ENCODE measurements at regions not wholly inside any gene's neighbourhood (a gene's known extent, or its start where the extent isn't known, plus 50 kb on each side); places are given as distances from the start of the nearest gene placed in this dataset.

DNA sequence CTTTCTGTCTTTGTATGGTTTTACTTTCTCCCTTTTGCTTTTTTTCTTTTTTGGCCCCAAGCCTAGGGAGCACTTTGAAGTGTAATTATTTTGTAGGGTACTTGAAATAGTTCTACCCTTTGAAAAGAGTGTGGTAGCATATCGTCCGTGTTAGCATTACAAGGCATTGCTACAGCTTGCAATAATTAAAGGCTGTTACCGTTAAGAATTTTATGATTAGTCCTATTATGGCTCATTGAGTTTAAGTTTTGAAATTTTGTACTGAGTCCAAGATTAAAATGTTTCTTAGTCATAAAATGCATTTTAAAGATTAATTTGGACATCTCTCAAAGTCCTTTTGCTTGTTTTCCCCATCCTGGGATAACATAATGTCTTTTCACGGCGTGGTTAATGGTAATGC is 490.0 kb upstream of the LRRN3 start:
- ATAC-seq = no peak

DNA sequence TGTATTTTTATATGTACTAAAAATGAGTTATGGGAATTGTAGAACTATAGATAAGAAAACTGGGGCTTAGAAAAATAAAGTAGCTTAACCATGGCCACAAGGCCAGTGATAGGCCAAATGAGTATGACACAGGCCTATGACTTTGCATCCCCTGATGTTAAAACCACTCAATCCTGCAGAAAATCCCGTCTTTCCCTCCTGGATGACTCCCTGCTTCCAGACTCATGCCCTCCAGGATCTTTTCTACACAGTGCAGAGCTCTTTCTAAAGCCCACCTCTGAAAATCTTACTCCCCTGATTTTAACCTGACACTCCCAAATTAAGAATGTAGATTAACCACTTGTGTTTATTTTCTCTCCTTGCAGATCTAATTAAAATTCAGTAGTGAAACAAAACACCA is 489.2 kb upstream of the LRRN3 start:
- ATAC-seq = no peak

DNA sequence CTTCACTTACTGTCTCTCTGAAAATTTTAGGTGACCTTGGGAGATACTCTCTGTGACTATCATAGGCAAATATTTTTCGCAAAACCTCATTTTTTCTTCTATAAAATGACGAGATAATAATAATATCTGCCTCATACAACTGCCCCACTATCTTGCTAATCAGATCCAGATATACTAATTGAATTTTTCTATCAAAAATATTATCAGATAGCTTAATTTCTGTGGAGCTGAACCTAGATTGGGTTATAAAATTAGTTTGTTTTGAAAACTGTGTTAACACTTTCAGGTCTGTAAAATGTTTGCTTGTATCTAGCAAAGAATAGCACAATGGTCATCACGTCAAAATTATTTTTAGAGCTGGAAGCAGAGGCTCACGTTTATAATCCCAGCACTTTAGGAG is 486.7 kb upstream of the LRRN3 start:
- ATAC-seq = no peak

DNA sequence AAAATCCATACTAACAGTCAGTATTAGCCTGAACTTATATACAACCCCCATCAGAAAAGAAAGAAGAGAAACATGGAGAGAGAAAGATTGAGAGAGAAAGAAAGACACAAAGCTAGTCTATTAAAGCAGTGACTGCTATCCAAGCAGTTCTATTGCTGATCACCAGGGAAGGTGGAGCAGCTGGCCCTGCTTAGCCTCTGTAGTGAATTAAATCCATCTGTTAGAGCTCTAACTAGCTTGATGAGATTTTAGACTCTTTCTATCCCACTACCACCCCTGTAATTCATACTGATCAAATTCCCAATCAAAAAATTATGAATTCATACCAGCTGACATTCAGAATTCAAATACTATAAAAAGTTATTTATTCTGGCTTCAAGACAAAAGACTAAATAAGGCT is 486.0 kb upstream of the LRRN3 start:
- no peak for ATAC-seq

DNA sequence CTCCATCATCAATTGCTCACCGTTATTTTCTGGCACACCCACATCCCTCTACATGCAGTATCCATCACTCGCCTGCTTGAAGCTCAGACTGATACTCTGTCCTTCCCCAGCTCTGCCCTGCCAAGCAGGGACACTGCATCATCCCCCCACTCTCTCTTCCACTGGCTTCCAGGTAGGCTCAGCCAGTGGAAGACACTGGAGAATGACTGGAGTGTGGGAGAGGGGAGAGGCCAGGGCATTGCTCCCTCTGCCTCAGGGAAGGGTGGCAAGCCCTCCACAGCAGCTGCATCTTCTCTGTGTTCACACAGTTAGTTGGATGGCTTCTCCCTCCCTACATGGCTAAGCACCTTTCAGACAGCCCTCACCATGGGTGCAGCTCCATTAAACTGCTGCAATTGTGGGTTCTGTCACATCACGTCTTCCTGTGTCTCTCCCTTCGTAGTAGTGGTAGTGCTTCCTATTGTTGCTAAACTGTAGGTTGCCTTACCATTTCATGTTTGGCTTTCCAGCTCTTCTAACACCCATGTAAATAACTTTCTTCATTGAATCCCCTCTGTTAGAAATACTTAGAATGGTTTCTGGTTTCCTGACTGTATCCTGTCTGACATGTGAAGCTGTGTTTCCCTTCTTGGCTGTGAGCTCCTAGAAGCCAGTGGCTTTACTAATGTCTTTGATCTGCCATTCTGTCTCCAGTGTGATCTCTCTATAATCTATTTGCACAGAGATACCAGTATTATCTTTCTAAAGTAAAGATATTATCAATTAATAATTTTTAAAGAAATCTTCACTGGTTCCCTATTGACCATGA is 483.7 kb upstream of the LRRN3 start:
- ATAC-seq = no peak

DNA sequence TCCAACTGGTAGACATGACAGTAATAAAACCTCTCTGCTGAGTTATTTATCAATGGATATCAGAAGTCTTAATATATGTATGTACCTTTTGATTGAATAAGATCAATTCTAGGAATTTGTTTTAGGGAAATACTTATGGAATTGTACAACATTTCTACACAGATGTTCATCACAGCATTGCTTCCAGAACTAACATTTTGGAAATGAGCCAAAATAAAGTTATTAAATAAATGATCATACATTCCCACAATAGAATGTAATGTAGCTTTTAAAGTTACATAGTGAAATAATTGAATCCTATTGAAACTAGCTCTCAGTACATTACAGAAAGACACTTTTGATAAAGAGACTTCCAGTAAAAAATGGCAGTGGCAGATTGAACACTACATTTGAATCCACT is 481.6 kb upstream of the LRRN3 start:
- no peak for ATAC-seq

DNA sequence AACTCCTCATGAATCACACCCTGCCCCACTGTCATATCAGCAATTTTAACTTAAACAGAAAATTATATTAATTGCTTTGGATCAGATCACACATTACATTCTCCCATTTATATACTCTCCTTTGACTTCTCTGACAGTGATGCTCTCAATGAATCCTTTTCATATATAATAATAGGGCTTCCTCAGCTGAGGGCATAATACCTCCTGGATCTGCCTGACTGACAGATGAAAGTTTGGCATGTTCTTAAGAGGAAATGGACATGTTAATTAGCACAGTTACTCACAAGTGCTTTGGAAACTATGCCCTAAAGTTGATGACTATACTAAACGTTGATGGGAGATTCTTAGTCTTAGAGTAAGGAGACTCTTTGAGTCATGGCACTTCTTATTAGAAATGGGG is 478.2 kb upstream of the LRRN3 start:
- ATAC-seq = no peak
